GM12878 (cell line): ENCODE measurements at regions not wholly inside any gene's neighbourhood (a gene's known extent, or its start where the extent isn't known, plus 50 kb on each side); places are given as distances from the start of the nearest gene placed in this dataset.

Source experiments
- ATF3 ChIP-seq: IDR thresholded peaks from 2 replicates; pipeline ENCODE4 v1.6.1; 2011; ENCODE audit warnings: low read depth, mild to moderate bottlenecking, low read length, moderate library complexity, borderline replicate concordance; ENCODE audit errors: extremely low read depth
- BCL3 ChIP-seq: IDR thresholded peaks from 2 replicates; pipeline ENCODE4 v1.6.1; 2011; ENCODE audit warnings: borderline replicate concordance, low read depth, mild to moderate bottlenecking, moderate library complexity, low read length; ENCODE audit not compliant: insufficient read depth, poor library complexity, severe bottlenecking
- CBX5 ChIP-seq: sonication (generic); IDR thresholded peaks from 2 replicates; pipeline ENCODE4 v1.6.1; 2016; ENCODE audit warnings: low read depth, moderate library complexity, mild to moderate bottlenecking, inconsistent platforms
- CTCF ChIP-seq, 3 experiments: IDR thresholded peaks in 2 of 3; conservative IDR thresholded peaks in 1 of 3; 2 replicates each; pipeline ENCODE4 v1.5.1; 2011; ENCODE audit warnings: low read depth in 3 of 3, low read length in 3 of 3, mild to moderate bottlenecking in 3 of 3, control low read depth in 2 of 3, moderate library complexity in 2 of 3, inconsistent platforms in 1 of 3, mixed read lengths in 1 of 3; ENCODE audit not compliant: control insufficient read depth in 2 of 3, insufficient read depth in 1 of 3; ENCODE audit errors: extremely low read depth in 1 of 3
- ETV6 ChIP-seq, 2 experiments: fragments of 450-650 bp in 1 of 2; IDR thresholded peaks in 1 of 2; conservative IDR thresholded peaks in 1 of 2; 2 replicates each; pipeline ENCODE4 v1.6.1; 2014; ENCODE audit warnings: antibody characterized with exemption in 1 of 2, borderline replicate concordance in 1 of 2, low read depth in 1 of 2, mild to moderate bottlenecking in 1 of 2, moderate library complexity in 1 of 2
- JUND ChIP-seq: IDR thresholded peaks from 2 replicates; pipeline ENCODE4 v1.6.1; 2012; ENCODE audit warnings: low read depth, mild to moderate bottlenecking, low read length, improper control_type of control experiment, moderate library complexity
- KAT2A ChIP-seq: conservative IDR thresholded peaks from 2 replicates; pipeline ENCODE4 v1.6.1; 2011; ENCODE audit warnings: low read depth, low read length; ENCODE audit not compliant: control insufficient read depth
- MYC ChIP-seq: IDR thresholded peaks from 2 replicates; pipeline ENCODE4 v1.6.1; 2011; ENCODE audit warnings: mild to moderate bottlenecking, low read length, moderate library complexity, inconsistent platforms; ENCODE audit not compliant: insufficient read depth, insufficient replicate concordance, insufficient read length, severe bottlenecking
- NR2C2 ChIP-seq: IDR thresholded peaks from 2 replicates; pipeline ENCODE4 v1.6.1; 2011; ENCODE audit warnings: borderline replicate concordance, low read depth; ENCODE audit not compliant: control insufficient read depth, insufficient read length
- POLR2A ChIP-seq: IDR thresholded peaks from 2 replicates; pipeline ENCODE4 v1.6.1; 2011; ENCODE audit warnings: low read depth, mild to moderate bottlenecking, low read length
- YY1 ChIP-seq: IDR thresholded peaks from 2 replicates; pipeline ENCODE4 v1.6.1; 2011; ENCODE audit warnings: low read depth, mild to moderate bottlenecking, low read length
- ZBTB40 ChIP-seq: fragments of 450-650 bp; IDR thresholded peaks from 2 replicates; pipeline ENCODE4 v1.6.1; 2016; ENCODE audit warnings: mild to moderate bottlenecking, moderate library complexity, borderline replicate concordance

GRCh38 chr18:24695168-24695567 is 234.7 kb downstream of the HRH4 start:
- TF ChIP-seq YY1 = no peak
- TF ChIP-seq MYC = no peak
- no peak for TF ChIP-seq BCL3
- TF ChIP-seq CTCF (IDR thresholded peaks at IDR 0.05 in 2 of 3, conservative IDR thresholded peaks at IDR 0.05 in 1 of 3; ENCODE audit: control insufficient read depth in 2 of 3, extremely low read depth in 1 of 3, insufficient read depth in 1 of 3, low read depth in 3 of 3, low read length in 3 of 3) = no peak
- no peak for TF ChIP-seq ETV6 (conservative IDR thresholded peaks at IDR 0.05 in 1 of 2, IDR thresholded peaks at IDR 0.05 in 1 of 2; ENCODE audit: borderline replicate concordance in 1 of 2, low read depth in 1 of 2)
- TF ChIP-seq ZBTB40 = no peak
- no peak for TF ChIP-seq CBX5
- TF ChIP-seq KAT2A = no peak
- TF ChIP-seq POLR2A = no peak
- no peak for TF ChIP-seq ATF3
- TF ChIP-seq NR2C2 = no peak
- no peak for TF ChIP-seq JUND
